Spleen (tissue), 11 donors: ENCODE measurements at regions not wholly inside any gene's neighbourhood (a gene's known extent, or its start where the extent isn't known, plus 50 kb on each side); places are given as distances from the start of the nearest gene placed in this dataset.

Source experiments
- DNase-seq: peaks from one replicate; pipeline ENCODE4 v3.0.0-alpha.2; 2020
- H3K27ac ChIP-seq, 8 donors: fragments of 200-600 bp; sonication (generic) in 7 of 8; 1 replicate in 4 of 8; 2 replicates in 4 of 8; pipeline versions ENCODE4 v1.5.0 to v1.8.0; 2016 to 2021; ENCODE audit warnings: inconsistent platforms in 4 of 8, mild to moderate bottlenecking in 4 of 8, moderate library complexity in 1 of 8
- H3K27me3 ChIP-seq, 7 donors: fragments of 200-600 bp; sonication (generic) in 6 of 7; replicated peaks in 1 of 7; 1 replicate in 4 of 7; 2 replicates in 3 of 7; pipeline versions ENCODE4 v1.5.0 to v1.8.0; 2016 to 2021; ENCODE audit warnings: inconsistent platforms in 3 of 7, mild to moderate bottlenecking in 1 of 7
- H3K36me3 ChIP-seq, 6 donors: fragments of 200-600 bp; sonication (generic) in 5 of 6; 1 replicate in 4 of 6; 2 replicates in 2 of 6; pipeline versions ENCODE4 v1.5.0 to v1.8.0; 2016 to 2021; ENCODE audit warnings: inconsistent platforms in 2 of 6
- H3K4me1 ChIP-seq, 6 donors: fragments of 200-600 bp; sonication (generic) in 5 of 6; 1 replicate in 3 of 6; 2 replicates in 3 of 6; pipeline versions ENCODE4 v1.5.0 to v1.8.0; 2016 to 2021; ENCODE audit warnings: inconsistent platforms in 3 of 6
- H3K4me3 ChIP-seq, 8 donors: fragments of 200-600 bp; sonication (generic) in 7 of 8; 1 replicate in 4 of 8; 2 replicates in 4 of 8; pipeline versions ENCODE4 v1.5.0 to v1.8.0; 2016 to 2021; ENCODE audit warnings: inconsistent platforms in 4 of 8, mild to moderate bottlenecking in 4 of 8, moderate library complexity in 2 of 8
- H3K9me3 ChIP-seq, 8 donors: fragments of 200-600 bp; sonication (generic) in 7 of 8; 1 replicate in 4 of 8; 2 replicates in 4 of 8; pipeline versions ENCODE4 v1.5.0 to v1.8.0; 2016 to 2021; ENCODE audit warnings: inconsistent platforms in 4 of 8
- POLR2A ChIP-seq, 3 donors: fragments of 450-650 bp; IDR thresholded peaks; one replicate each; pipeline ENCODE4 v1.5.1; 2017; ENCODE audit warnings: antibody characterized with exemption in 3 of 3, mild to moderate bottlenecking in 1 of 3
- POLR2AphosphoS5 ChIP-seq, 3 donors: sonication (generic); formaldehyde crosslinking; IDR thresholded peaks; one replicate each; pipeline ENCODE4 v1.5.1; 2017; ENCODE audit warnings: antibody characterized with exemption in 3 of 3
- WGBS, 5 donors: extraction: QIAGEN DNeasy Blood & Tissue Kit in 3 of 5; methylation state at CpG; one replicate each; pipeline versions ENCODE4 v1.1.5 to v1.1.7; 2013 to 2018; 5-methylcytosine and 5-hydroxymethylcytosine counted together
- intact Hi-C: fragments of 100-400 bp; cut with DNase I; formaldehyde crosslinking; loops from one replicate; pipeline ENCODE4 v1.15.0; 2023; ENCODE audit warnings: low total_unique reads
- TF ChIP-seq, protein P1 (sequence below), 11 experiments: fragments of 200-600 bp in 7 of 11; fragments of 450-650 bp in 4 of 11; sonication (generic) in 4 of 11; IDR thresholded peaks in 8 of 11; conservative IDR thresholded peaks in 3 of 11; 1 replicate in 7 of 11; 2 replicates in 4 of 11; pipeline versions ENCODE4 v1.4.0 to v1.8.0; 2016 to 2021; ENCODE audit warnings: antibody characterized with exemption in 11 of 11, inconsistent platforms in 4 of 11, mild to moderate bottlenecking in 1 of 11
- donor health status: healthy with polysubstance abuse.
- donor health status: DM: no; HTN: no; CAD: no; lungs with moderate emphysema.
- donor health status: DM: no; HTN: no; CAD: no.
- donor health status: Bipolar disorder and iron deficiency.
- donor health status: healthy.
- donor health status: DM: no; HTN: no; CAD: no.
- donor health status: DM: yes; HTN: yes; CAD: no.

DNA sequence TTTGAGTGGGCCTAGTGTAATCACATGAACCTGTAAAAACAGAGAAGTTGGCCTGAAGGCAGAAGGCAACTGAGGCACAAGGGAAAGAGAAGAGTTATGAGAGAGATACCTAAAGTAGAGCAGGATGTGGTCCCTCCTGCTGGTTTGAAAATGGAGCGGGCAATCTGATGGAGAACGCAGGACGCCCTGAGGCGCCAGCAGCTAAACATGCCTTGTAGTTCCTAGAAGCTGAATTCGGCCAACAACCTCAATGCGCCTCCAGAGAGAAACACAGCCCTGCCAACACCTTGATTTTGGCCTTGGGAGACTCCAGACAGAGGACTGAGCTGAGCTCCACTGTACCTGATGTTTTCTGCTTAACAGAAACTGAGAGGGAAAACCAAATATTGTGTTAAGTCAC lies 469.9 kb downstream of the SOCS6 start:
- peaks cover 0 to 3% (median 0%) of the 10 kb centered on the region in 7 donors for H3K27me3 ChIP-seq
- intact Hi-C loops: no loop called here
- H3K4me1 ChIP-seq: no peaks in the 10 kb centered on the region
- DNase-seq: no peak
- no peaks in the 10 kb centered on the region for H3K9me3 ChIP-seq
- TF ChIP-seq POLR2A (IDR thresholded peaks at IDR 0.05): no peak
- TF ChIP-seq POLR2AphosphoS5 (IDR thresholded peaks at IDR 0.05): no peak
- TF ChIP-seq, protein P1, sequence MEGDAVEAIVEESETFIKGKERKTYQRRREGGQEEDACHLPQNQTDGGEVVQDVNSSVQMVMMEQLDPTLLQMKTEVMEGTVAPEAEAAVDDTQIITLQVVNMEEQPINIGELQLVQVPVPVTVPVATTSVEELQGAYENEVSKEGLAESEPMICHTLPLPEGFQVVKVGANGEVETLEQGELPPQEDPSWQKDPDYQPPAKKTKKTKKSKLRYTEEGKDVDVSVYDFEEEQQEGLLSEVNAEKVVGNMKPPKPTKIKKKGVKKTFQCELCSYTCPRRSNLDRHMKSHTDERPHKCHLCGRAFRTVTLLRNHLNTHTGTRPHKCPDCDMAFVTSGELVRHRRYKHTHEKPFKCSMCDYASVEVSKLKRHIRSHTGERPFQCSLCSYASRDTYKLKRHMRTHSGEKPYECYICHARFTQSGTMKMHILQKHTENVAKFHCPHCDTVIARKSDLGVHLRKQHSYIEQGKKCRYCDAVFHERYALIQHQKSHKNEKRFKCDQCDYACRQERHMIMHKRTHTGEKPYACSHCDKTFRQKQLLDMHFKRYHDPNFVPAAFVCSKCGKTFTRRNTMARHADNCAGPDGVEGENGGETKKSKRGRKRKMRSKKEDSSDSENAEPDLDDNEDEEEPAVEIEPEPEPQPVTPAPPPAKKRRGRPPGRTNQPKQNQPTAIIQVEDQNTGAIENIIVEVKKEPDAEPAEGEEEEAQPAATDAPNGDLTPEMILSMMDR (IDR thresholded peaks at IDR 0.05 in 8 of 11, conservative IDR thresholded peaks at IDR 0.05 in 3 of 11): no peak
- no peak overlapping the region for H3K4me3 ChIP-seq
- H3K27ac ChIP-seq: no peak overlapping the region
- no peaks in the 10 kb centered on the region for H3K36me3 ChIP-seq
- WGBS, 5 donors: 87 to 96% (median 92%) methylated on average over 6 of the region's 6 CpGs

DNA sequence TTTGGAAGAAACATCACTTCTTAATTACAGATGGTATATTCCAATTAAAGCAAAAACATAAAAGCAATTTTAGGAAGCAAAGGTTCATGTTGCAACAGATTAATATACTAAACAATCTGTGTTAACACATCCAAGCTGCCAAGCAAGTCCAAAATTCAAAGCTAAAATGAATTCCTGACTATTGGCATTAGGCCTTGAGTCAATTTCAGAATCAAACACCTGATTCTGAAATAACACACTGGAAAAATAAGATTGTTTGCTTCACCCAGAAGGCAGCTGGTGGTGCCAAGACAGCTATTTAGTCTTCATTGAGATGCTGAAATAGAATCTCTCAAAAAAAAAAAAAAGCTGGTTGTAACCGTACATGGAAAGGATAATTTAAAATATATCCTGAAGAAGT lies 465.6 kb downstream of the SOCS6 start:
- intact Hi-C loops: no loop called here
- peaks cover 0 to 13% (median 0%) of the 10 kb centered on the region in 8 donors for H3K9me3 ChIP-seq
- no peak overlapping the region for H3K27ac ChIP-seq
- DNase-seq: no peak
- no peaks in the 10 kb centered on the region for H3K27me3 ChIP-seq
- 3 to 97% (median 53%) methylated on average over 1 of the region's 1 CpG for WGBS, 5 donors
- no peaks in the 10 kb centered on the region for H3K4me1 ChIP-seq
- no peak overlapping the region for H3K4me3 ChIP-seq
- no peaks in the 10 kb centered on the region for H3K36me3 ChIP-seq
- TF ChIP-seq, protein P1 (IDR thresholded peaks at IDR 0.05 in 8 of 11, conservative IDR thresholded peaks at IDR 0.05 in 3 of 11): no peak
- TF ChIP-seq POLR2A (IDR thresholded peaks at IDR 0.05): no peak
- TF ChIP-seq POLR2AphosphoS5 (IDR thresholded peaks at IDR 0.05): no peak

DNA sequence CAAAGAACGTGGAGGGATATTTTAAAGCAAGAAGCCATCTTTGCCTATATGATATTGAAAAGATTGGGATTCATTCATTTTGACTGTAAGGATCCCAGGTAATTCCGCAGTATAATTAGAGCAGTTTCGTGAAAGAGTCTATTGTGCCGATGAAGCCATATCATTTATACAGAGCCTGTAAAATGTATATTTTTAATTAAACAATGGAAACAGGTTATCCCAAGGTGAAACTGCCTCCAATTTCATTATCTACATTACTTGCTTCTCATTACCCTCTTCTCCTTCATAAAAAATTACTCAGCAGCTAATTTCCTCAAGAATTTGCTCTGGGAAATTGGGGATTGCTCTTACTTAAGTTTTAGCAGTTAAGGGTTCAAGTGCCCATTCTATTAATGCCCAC lies 444.1 kb downstream of the SOCS6 start:
- no peak for DNase-seq
- H3K36me3 ChIP-seq: no peaks in the 10 kb centered on the region
- intact Hi-C loops: no loop called here
- no peaks in the 10 kb centered on the region for H3K27me3 ChIP-seq
- H3K9me3 ChIP-seq: peaks cover 0 to 18% (median 3%) of the 10 kb centered on the region in 8 donors
- 89 to 95% (median 92%) methylated on average over 4 of the region's 4 CpGs for WGBS, 5 donors
- H3K4me1 ChIP-seq: no peaks in the 10 kb centered on the region
- H3K4me3 ChIP-seq: no peak overlapping the region
- TF ChIP-seq POLR2A (IDR thresholded peaks at IDR 0.05) (no peak), POLR2AphosphoS5 (IDR thresholded peaks at IDR 0.05) (no peak)
- TF ChIP-seq, protein P1 (IDR thresholded peaks at IDR 0.05 in 8 of 11, conservative IDR thresholded peaks at IDR 0.05 in 3 of 11): no peak
- H3K27ac ChIP-seq: no peak overlapping the region

DNA sequence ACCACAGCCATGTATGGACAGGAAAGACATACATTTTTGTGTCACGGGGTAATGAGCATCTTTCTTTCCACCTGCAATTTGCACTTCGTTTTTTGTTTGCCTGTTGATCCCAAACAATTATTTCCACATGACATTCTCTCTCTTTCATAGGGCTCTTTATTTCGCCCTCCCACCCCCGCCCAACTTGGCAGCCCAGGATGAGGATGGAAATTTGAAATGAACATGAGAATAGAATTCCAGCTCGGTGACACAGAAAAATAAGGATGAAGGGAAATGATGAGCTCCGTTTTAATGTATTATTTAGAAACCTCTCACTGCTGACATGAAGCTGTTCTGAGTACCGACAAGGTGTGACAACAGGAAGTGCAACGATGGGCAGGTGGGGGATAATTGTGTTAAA lies 443.3 kb downstream of the SOCS6 start:
- H3K27me3 ChIP-seq: no peaks in the 10 kb centered on the region
- H3K27ac ChIP-seq: no peak overlapping the region
- H3K4me3 ChIP-seq: no peak overlapping the region
- peaks cover 0 to 18% (median 3%) of the 10 kb centered on the region in 8 donors for H3K9me3 ChIP-seq
- intact Hi-C loops: no loop called here
- H3K4me1 ChIP-seq: no peaks in the 10 kb centered on the region
- H3K36me3 ChIP-seq: no peaks in the 10 kb centered on the region
- TF ChIP-seq POLR2AphosphoS5 (IDR thresholded peaks at IDR 0.05) (no peak), POLR2A (IDR thresholded peaks at IDR 0.05) (no peak)
- TF ChIP-seq, protein P1 (IDR thresholded peaks at IDR 0.05 in 8 of 11, conservative IDR thresholded peaks at IDR 0.05 in 3 of 11): no peak
- DNase-seq: no peak
- WGBS, 5 donors: 77 to 85% (median 77%) methylated on average over 8 of the region's 8 CpGs
